HepG2 (cell line): ENCODE measurements at regions not wholly inside any gene's neighbourhood (a gene's known extent, or its start where the extent isn't known, plus 50 kb on each side); places are given as distances from the start of the nearest gene placed in this dataset.

ENCODE experiments used
- NCOA5 ChIP-seq: sonication (generic); formaldehyde crosslinking; IDR thresholded peaks from 2 replicates; pipeline ENCODE4 v1.4.0; 2020; ENCODE audit warnings: missing genetic modification reagents
- SRSF1 ChIP-seq: fragments of 200-400 bp; formaldehyde crosslinking; optimal IDR thresholded peaks from 2 replicates; pipeline ENCODE3; 2017; ENCODE audit warnings: mild to moderate bottlenecking, low read depth, low read length, moderate library complexity

DNA sequence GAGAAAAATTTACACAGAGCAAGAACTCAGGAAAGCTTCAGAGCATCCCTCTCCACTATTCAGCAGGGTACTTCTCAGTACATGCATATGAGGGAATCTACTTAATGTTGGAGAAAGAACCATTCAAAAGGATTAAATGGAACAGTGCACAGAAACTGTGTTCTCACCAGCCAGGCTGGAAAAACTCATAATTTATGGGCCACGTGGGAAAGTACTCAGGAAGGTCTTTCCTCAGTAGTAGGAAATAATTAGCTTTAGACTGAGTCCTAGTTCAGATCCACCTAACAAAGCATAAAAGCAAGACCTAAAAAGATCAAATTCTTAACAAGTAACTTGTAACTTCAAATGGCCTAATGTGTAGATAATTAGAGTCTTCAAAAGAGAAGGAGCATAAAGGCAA, 134.0 kb downstream of the FAM76B start:
- TF ChIP-seq SRSF1 (no peak), NCOA5 (CRISPR knock-in tag) (no peak)
